HepG2 (cell line): ENCODE measurements at regions not wholly inside any gene's neighbourhood (a gene's known extent, or its start where the extent isn't known, plus 50 kb on each side); places are given as distances from the start of the nearest gene placed in this dataset.

ENCODE experiments used
- BRCA1 ChIP-seq: sonication (generic); formaldehyde crosslinking; IDR thresholded peaks from 2 replicates; pipeline ENCODE4 v1.4.0; 2020; ENCODE audit warnings: missing genetic modification reagents
- CENPX ChIP-seq: sonication (generic); formaldehyde crosslinking; IDR thresholded peaks from 2 replicates; pipeline ENCODE4 v1.9.0; 2021; ENCODE audit warnings: mild to moderate bottlenecking, missing genetic modification reagents, moderate library complexity
- DRAP1 ChIP-seq: IDR thresholded peaks from 2 replicates; pipeline ENCODE4 v1.6.1; 2016; ENCODE audit warnings: missing genetic modification reagents, missing compliant biosample characterization
- HNF4A ChIP-seq: sonication (generic); formaldehyde crosslinking; IDR thresholded peaks from 2 replicates; pipeline ENCODE4 v1.4.0; 2020; ENCODE audit warnings: missing genetic modification reagents
- KIAA2018 ChIP-seq: sonication (generic); formaldehyde crosslinking; IDR thresholded peaks from 2 replicates; pipeline ENCODE4 v1.5.0; 2020; ENCODE audit warnings: mild to moderate bottlenecking, missing genetic modification reagents, borderline replicate concordance
- KMT2A ChIP-seq: sonication (generic); formaldehyde crosslinking; IDR thresholded peaks from 2 replicates; pipeline ENCODE4 v1.4.0; 2020; ENCODE audit warnings: missing genetic modification reagents
- SETDB1 ChIP-seq: sonication (generic); formaldehyde crosslinking; IDR thresholded peaks from 2 replicates; pipeline ENCODE4 v1.5.1; 2020; ENCODE audit warnings: missing genetic modification reagents, mild to moderate bottlenecking, borderline replicate concordance
- ZBTB44 ChIP-seq: sonication (generic); formaldehyde crosslinking; IDR thresholded peaks from 2 replicates; pipeline ENCODE4 v1.4.0; 2020; ENCODE audit warnings: missing genetic modification reagents
- ZIK1 ChIP-seq: sonication (generic); formaldehyde crosslinking; IDR thresholded peaks from 2 replicates; pipeline ENCODE4 v1.5.0; 2020; ENCODE audit warnings: mild to moderate bottlenecking, low read depth, missing genetic modification reagents, borderline replicate concordance
- ZNF225 ChIP-seq: sonication (generic); formaldehyde crosslinking; IDR thresholded peaks from 2 replicates; pipeline ENCODE4 v1.4.0; 2020; ENCODE audit warnings: mild to moderate bottlenecking, missing genetic modification reagents
- ZNF550 ChIP-seq: sonication (generic); formaldehyde crosslinking; IDR thresholded peaks from 2 replicates; pipeline ENCODE4 v1.4.0; 2020; ENCODE audit warnings: mild to moderate bottlenecking, missing genetic modification reagents, borderline replicate concordance

GRCh38 chr4:188988131-188988530 lies 848.9 kb downstream of the TRIML1 start (continued):
- TF ChIP-seq KIAA2018 (CRISPR knock-in tag), result no peak
- TF ChIP-seq ZIK1, result no peak
- TF ChIP-seq ZNF225 (CRISPR knock-in tag), result no peak
- TF ChIP-seq ZNF550 (CRISPR knock-in tag), result no peak
- TF ChIP-seq BRCA1 (CRISPR knock-in tag), result no peak
- no peak for TF ChIP-seq SETDB1 (CRISPR knock-in tag)
- TF ChIP-seq CENPX (CRISPR knock-in tag), result no peak
- TF ChIP-seq KMT2A, result no peak
- TF ChIP-seq DRAP1 (CRISPR knock-in tag), result no peak
- TF ChIP-seq HNF4A (CRISPR knock-in tag), result no peak
- no peak for TF ChIP-seq ZBTB44 (CRISPR knock-in tag)
